Endothelial cell of umbilical vein (primary cell): ENCODE measurements at regions not wholly inside any gene's neighbourhood (a gene's known extent, or its start where the extent isn't known, plus 50 kb on each side); places are given as distances from the start of the nearest gene placed in this dataset.

Experiments
- CTCF ChIP-seq, 2 donors: IDR thresholded peaks; 1 replicate in 1 of 2; 2 replicates in 1 of 2; pipeline ENCODE4 v1.5.1; 2011; ENCODE audit warnings: low read length in 2 of 2, mild to moderate bottlenecking in 2 of 2, moderate library complexity in 2 of 2, control low read depth in 1 of 2, inconsistent platforms in 1 of 2, low read depth in 1 of 2; ENCODE audit not compliant: insufficient read depth in 1 of 2; ENCODE audit errors: extremely low read depth in 1 of 2
- EZH2 ChIP-seq: IDR thresholded peaks from 2 replicates; pipeline ENCODE4 v1.6.1; 2012; ENCODE audit warnings: borderline replicate concordance, low read depth, mild to moderate bottlenecking, moderate library complexity, low read length, inconsistent platforms; ENCODE audit not compliant: severe bottlenecking
- FOS ChIP-seq: IDR thresholded peaks from 2 replicates; pipeline ENCODE4 v1.6.1; 2011; ENCODE audit warnings: mild to moderate bottlenecking, low read length, moderate library complexity, borderline replicate concordance; ENCODE audit not compliant: insufficient read depth
- JUN ChIP-seq: IDR thresholded peaks from 2 replicates; pipeline ENCODE4 v1.6.1; 2011; ENCODE audit warnings: borderline replicate concordance, low read depth; ENCODE audit not compliant: insufficient read length, insufficient read depth
- MAX ChIP-seq: IDR thresholded peaks from 2 replicates; pipeline ENCODE4 v1.6.1; 2011; ENCODE audit not compliant: insufficient read depth, insufficient read length
- MYC ChIP-seq: IDR thresholded peaks from one replicate; pipeline ENCODE4 v1.6.1; 2011; ENCODE audit warnings: mild to moderate bottlenecking, low read depth, low read length
- POLR2A ChIP-seq: IDR thresholded peaks from 2 replicates; pipeline ENCODE4 v1.6.1; 2012; ENCODE audit warnings: low read depth, mild to moderate bottlenecking, control low read depth, low read length
- POLR2AphosphoS5 ChIP-seq: IDR thresholded peaks from 2 replicates; pipeline ENCODE4 v1.6.1; 2012; ENCODE audit warnings: low read depth, mild to moderate bottlenecking, control low read depth, low read length, moderate library complexity; ENCODE audit not compliant: insufficient read depth

- TF ChIP-seq CTCF (IDR thresholded peaks at IDR 0.05; ENCODE audit: extremely low read depth in 1 of 2, insufficient read depth in 1 of 2, low read depth in 1 of 2, low read length in 2 of 2), result no peak
- TF ChIP-seq MAX, result no peak
- TF ChIP-seq POLR2AphosphoS5, result no peak
- TF ChIP-seq POLR2A, result no peak
- TF ChIP-seq JUN, result no peak
- no peak for TF ChIP-seq EZH2
- no peak for TF ChIP-seq FOS
- no peak for TF ChIP-seq MYC
Observed at GRCh38 chr1:65539266-65540131, 119.0 kb downstream of the LEPR start.
